T-helper 2 cell treated with Interferon-gamma antibody and Interleukin-4, amounts not matched to agents 100 ng/mL and 5 ng/mL, for 36 hours (primary cell): ENCODE measurements at regions not wholly inside any gene's neighbourhood (a gene's known extent, or its start where the extent isn't known, plus 50 kb on each side); places are given as distances from the start of the nearest gene placed in this dataset.

Source experiments
- intact Hi-C: fragments of 100-400 bp; cut with micrococcal nuclease; formaldehyde crosslinking; loops from one replicate; pipeline ENCODE4 v1.15.1; 2023

- intact Hi-C loops = no loop called here
Measured at GRCh38 chr22:47270463-47271135, 508.1 kb downstream of the TBC1D22A start.

DNA sequence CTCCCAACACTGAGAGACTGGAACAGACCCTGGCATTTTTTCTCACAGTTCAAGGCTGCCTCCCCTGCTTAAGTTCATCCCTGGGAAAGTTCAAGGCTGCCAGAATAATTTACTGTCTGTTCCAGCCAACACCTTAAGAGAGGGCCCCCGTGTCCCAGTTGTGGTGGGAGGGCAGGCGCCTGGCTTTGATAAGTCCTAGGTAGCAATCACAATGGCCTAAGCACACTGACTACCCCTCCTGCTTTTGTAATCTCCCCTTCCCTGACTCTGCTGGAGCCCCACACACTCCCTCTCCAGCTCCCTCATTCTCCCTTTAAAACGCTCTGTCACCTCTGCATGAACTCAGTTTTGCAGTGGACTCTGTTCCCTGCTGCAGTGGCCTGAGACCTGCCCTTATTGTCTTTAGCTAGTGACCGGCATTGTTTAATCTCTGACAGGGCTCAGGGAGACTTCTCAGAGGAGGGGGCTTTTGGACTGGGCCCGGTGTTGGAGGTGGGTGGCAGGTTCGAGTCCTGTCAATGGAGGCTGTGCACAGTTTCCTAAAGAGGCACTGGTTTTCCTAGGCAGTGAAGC, 507.2 kb downstream of the TBC1D22A start:
- intact Hi-C loops = no loop called here

DNA sequence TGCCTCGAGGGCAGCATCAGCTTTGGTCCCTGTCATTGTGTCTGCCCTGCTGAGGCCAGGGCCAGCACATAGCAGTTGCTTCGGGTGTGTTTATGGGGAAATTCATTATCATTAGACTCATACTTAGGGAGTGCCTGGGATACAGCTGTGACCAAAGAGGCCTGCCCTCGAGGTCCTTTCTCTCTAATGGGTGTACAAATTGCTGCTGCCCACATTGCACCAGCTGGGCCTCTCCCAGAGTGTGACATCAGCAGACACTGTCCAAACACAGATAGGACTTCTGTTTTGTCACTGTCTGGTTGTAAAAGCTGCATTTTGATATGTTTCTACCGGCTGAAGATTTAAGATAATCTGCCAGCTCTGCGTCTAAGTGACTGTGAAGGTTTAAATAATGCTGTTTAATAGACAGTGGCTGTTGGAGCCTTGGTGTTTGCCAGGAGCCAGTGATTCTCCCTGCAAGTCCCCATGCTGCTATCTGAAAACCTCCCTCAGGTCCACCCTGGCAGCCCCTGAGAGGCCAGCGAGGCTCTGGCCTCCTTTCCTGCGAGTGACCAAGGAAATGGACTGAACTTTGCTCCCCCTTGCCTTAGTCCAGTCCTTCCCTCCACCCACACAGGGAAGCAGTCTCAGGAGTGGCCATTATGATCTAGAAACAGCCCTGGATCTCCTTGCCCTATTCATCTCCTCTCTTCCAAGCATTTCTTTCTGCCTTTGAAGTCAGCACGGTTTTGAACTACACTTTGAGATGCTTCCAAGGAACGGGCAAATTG, 505.2 kb downstream of the TBC1D22A start:
- intact Hi-C loops = no loop called here

DNA sequence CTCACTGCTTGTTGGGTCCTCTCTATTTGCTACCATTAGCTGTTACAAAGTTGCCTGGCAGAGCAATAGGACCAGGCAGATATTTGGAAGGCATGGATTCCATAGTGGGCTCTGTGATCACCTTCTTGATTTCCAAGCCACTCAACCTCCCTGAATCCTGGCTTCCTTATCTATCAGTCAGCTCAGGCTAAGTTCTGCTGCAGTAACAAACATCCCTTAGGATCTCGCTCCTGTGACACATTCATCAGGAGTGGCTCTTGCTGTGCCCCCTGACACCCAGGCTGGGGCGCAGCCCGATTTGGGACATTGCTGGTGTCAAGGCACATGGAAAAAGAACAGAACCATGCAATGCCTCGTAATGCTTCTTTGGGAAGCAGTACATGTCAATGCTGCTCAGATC, 503.9 kb downstream of the TBC1D22A start:
- intact Hi-C loops = no loop called here

GRCh38 chr22:47260551-47260950, 498.1 kb downstream of the TBC1D22A start:
- intact Hi-C loops = no loop called here

- intact Hi-C loops = no loop called here
Measured at GRCh38 chr22:47259990-47260389, 497.5 kb downstream of the TBC1D22A start.

- intact Hi-C loops = no loop called here
Measured at GRCh38 chr22:47259049-47259448, 496.6 kb downstream of the TBC1D22A start.

DNA sequence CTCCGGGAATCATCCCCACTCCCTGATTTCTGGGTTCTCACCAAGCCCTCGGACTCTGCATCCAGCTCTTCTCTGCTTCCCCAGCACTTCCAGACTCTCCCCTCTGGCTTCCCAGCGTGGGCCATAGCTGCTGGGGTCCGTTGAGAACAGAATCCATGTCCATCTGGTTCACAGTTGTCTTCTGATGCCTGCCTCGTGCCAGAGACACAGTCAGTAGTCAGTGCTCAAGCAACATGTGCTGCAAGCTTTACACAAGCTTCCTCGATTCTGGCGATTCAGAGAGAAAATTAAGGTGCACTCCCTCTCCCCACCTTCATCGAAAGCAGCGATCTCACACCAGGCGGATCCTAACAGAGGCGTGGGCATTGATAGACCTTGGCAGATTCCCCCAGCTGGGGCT, 495.5 kb downstream of the TBC1D22A start:
- intact Hi-C loops = no loop called here

DNA sequence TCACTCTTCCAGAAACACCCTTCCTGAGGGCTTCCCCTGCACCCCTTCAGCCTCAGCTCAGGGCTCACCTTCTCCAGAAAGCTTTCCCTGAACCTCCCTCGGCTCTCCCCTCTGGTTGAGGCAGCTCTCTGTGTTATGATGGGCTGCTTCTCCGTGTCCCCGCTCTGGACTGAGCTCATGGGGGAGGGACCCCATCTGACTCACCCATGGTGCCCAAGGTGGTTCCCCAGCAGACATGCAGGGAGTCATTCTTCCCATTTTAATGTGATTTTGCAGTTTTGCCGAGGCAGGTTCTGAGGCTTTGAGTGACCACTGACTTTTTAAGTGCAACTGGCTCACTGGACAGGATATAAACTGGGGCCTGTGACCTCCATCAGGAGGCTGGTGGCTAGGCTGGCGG, 495.1 kb downstream of the TBC1D22A start:
- intact Hi-C loops = no loop called here

DNA sequence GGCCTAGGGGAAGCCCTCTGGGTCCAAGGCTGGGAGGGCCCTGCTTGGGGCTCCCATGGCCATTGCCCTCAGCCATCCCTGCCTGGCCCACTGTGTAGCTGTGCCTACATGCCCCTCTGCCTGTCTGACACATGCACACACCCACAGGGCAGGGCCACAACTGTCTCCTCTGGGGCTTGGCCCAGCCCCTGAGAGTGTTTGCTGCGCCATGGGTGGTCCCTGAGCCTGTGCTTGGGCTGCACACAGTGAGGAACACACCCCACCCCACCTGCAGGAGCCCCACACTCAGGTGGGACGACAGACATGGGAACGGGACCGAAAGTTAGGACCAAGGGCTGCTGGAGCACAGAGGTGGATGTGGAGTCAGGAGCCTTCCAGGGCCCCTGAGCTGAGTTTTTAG, 489.5 kb downstream of the TBC1D22A start:
- intact Hi-C loops = no loop called here

- intact Hi-C loops = no loop called here
Measured at GRCh38 chr22:47250995-47251765, 488.7 kb downstream of the TBC1D22A start.

- intact Hi-C loops = no loop called here
Measured at GRCh38 chr22:47249370-47249928, 487.0 kb downstream of the TBC1D22A start.

DNA sequence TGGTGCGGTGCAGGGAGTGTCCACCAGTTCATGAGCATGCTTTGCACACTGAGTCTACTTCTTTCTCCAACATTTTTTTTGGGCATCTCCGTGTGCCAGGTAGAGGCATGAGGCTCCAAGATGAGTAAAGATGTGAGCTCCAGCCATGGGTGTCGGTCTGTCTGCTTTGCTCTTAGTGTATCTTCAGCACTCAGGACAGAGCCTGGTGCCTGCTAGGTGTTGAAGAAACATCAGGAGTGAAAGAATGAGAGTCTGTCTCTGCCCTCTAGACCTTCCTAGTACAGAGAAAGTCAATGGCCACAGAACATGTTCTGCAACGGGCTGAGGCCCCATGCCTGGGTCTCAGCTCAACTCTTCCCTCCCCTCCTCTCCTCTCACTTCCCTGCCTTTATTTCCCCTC, 486.5 kb downstream of the TBC1D22A start:
- intact Hi-C loops = no loop called here

- intact Hi-C loops = no loop called here
Measured at GRCh38 chr22:47247579-47248240, 485.3 kb downstream of the TBC1D22A start.

GRCh38 chr22:47245786-47246185, 483.3 kb downstream of the TBC1D22A start:
- intact Hi-C loops = no loop called here

DNA sequence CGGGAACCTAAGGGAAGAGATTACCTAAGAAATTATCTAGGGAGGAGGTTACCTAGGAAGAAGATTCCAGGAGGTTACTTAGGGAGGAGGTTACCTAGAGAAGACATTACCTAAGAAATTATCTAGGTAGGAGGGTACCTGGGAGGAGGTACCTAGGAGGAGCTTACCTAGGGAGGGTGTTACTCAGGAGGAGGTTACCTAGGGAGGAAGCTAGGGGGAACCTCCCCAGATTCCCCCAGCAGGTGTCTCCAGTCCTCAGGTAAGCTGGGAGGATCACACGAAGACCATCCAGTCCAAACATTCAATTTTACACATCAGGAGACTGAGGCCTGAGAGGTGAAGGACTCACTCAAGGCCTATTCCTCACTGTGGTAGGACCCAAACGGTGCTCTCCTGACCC, 482.8 kb downstream of the TBC1D22A start:
- intact Hi-C loops = no loop called here

GRCh38 chr22:47240116-47240515, 477.7 kb downstream of the TBC1D22A start:
- intact Hi-C loops = no loop called here

DNA sequence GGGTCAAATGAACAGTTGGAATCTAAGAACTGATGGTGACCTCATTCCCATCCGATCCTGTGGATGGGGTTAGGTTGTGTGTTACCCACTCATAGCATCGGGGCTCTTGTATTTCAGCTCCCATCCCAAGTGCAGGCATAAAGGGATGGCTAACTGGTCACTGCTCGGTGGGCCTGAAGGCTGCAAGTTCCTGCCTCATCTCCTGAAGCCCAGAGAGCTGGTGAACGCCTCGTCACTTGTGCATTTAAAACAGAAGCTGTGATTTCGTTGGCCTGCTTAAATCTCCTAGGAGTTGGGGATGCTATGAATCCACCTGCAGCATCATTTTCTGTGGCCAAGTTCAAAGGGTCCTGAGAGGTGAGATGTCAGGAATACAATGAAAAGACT, 477.0 kb downstream of the TBC1D22A start:
- intact Hi-C loops = no loop called here

DNA sequence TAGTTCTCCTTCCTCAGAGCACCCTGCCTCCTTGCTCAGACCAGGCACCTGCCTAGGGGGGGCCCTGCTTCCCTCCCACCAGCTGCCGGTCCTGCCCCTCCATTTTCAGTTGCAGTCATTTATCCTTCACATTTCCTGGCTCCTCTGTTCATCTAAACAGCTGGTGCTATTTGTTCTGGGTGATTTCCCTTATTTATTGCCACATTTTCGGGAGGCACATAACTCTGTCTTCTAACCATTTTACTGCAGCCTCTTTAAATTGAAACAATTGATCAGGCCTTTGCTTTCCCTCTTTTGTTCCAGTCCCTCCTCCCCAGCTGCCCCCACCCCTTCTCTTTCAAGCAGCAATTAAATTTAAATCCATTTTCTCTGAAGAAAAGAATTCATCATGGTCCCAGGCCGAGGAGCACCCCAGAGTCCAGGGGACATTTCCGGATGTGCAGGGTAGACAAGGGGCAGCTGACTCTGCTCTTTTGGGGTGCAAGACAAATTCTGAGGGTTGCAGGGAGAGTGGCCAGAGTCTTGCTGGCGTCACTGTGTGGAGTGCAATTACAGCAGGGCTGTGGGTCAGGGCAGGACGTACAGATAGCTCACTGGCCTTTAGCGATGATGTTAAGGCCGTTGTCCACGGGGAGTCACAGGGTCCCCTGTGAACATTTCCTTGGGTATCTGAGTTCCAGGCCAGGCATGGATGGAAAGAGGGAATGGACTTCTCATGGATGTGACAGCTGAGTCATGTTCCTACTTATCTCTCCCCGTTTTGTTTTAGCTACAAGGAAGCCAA, 476.4 kb downstream of the TBC1D22A start:
- intact Hi-C loops = no loop called here

GRCh38 chr22:47237890-47238480, 475.5 kb downstream of the TBC1D22A start:
- intact Hi-C loops = no loop called here
